Retina (tissue), 1 donor: ENCODE measurements at regions not wholly inside any gene's neighbourhood (a gene's known extent, or its start where the extent isn't known, plus 50 kb on each side); places are given as distances from the start of the nearest gene placed in this dataset.
A peak's percentile ranks its signal among the peaks of the same experiment; 100 is the strongest.

ENCODE experiments used
- DNase-seq: peaks from one replicate; pipeline ENCODE4 v3.0.0-alpha.2; 2016

- no peak for DNase-seq
Observed at GRCh38 chr1:101317590-101317989, 80.8 kb downstream of the S1PR1 start.

- DNase-seq: peak; percentile 26
Observed at GRCh38 chr1:101323535-101323934, 86.7 kb downstream of the S1PR1 start.

- DNase-seq: no peak
Observed at GRCh38 chr1:101325144-101325543, 88.3 kb downstream of the S1PR1 start.

- no peak for DNase-seq
Observed at GRCh38 chr1:101330427-101331130, 93.8 kb downstream of the S1PR1 start.

GRCh38 chr1:101331794-101332193 is 95.0 kb downstream of the S1PR1 start:
- no peak for DNase-seq

- DNase-seq: no peak
Observed at GRCh38 chr1:101332633-101333032, 95.8 kb downstream of the S1PR1 start.

GRCh38 chr1:101333186-101333585 is 96.4 kb downstream of the S1PR1 start:
- no peak for DNase-seq

GRCh38 chr1:101337968-101338367 is 101.1 kb downstream of the S1PR1 start:
- no peak for DNase-seq

- no peak for DNase-seq
Observed at GRCh38 chr1:101338714-101339430, 102.1 kb downstream of the S1PR1 start.

- DNase-seq: no peak
Observed at GRCh38 chr1:101344745-101345144, 107.9 kb downstream of the S1PR1 start.

GRCh38 chr1:101346419-101346818 is 109.6 kb downstream of the S1PR1 start:
- DNase-seq: no peak

- DNase-seq: no peak
Observed at GRCh38 chr1:101356013-101356412, 119.2 kb downstream of the S1PR1 start.

GRCh38 chr1:101356604-101357443 is 120.0 kb downstream of the S1PR1 start:
- DNase-seq: no peak

- peak; percentile 82 for DNase-seq
Observed at GRCh38 chr1:101357444-101357986, 120.7 kb downstream of the S1PR1 start.

- DNase-seq: no peak
Observed at GRCh38 chr1:101360506-101360905, 123.7 kb downstream of the S1PR1 start.

- DNase-seq: no peak
Observed at GRCh38 chr1:101363891-101364318, 127.1 kb downstream of the S1PR1 start.

- no peak for DNase-seq
Observed at GRCh38 chr1:101364370-101365120, 127.7 kb downstream of the S1PR1 start.

GRCh38 chr1:101365186-101365585 is 128.4 kb downstream of the S1PR1 start:
- DNase-seq: no peak

- DNase-seq: no peak
Observed at GRCh38 chr1:101365878-101366277, 129.1 kb downstream of the S1PR1 start.

GRCh38 chr1:101366513-101367215 is 129.8 kb downstream of the S1PR1 start:
- DNase-seq: no peak

GRCh38 chr1:101367630-101368029 is 130.8 kb downstream of the S1PR1 start:
- peak; percentile 37 for DNase-seq

- DNase-seq: no peak
Observed at GRCh38 chr1:101370488-101370887, 133.7 kb downstream of the S1PR1 start.
